AG09309 (cell line): ENCODE measurements at regions not wholly inside any gene's neighbourhood (a gene's known extent, or its start where the extent isn't known, plus 50 kb on each side); places are given as distances from the start of the nearest gene placed in this dataset.
"Not testable (repeated sequence)": the region's sequence is repeated elsewhere in the genome, so short reads cannot be mapped to it uniquely, and the experiment has no call there.

Experiments used
- DNase-seq: peaks from one replicate; pipeline ENCODE4 v3.0.0-alpha.2; 2010; ENCODE audit warnings: low read depth
- H3K4me3 ChIP-seq: 2 replicates; pipeline ENCODE4 v1.5.1; 2011; ENCODE audit warnings: mild to moderate bottlenecking, low read depth, low read length, moderate library complexity; ENCODE audit not compliant: control insufficient read depth
- CTCF ChIP-seq: IDR thresholded peaks from 2 replicates; pipeline ENCODE4 v1.5.1; 2011; ENCODE audit warnings: mild to moderate bottlenecking, low read depth, low read length, inconsistent platforms; ENCODE audit not compliant: insufficient read depth, control insufficient read depth; ENCODE audit errors: missing control alignments

GRCh38 chr16:52316241-52316640 is 230.7 kb downstream of the TOX3 start:
- TF ChIP-seq CTCF = no peak
- DNase-seq = no peak
- no peak overlapping the region for H3K4me3 ChIP-seq

GRCh38 chr16:52312716-52313115 is 234.2 kb downstream of the TOX3 start:
- TF ChIP-seq CTCF = no peak
- no peak overlapping the region for H3K4me3 ChIP-seq
- no peak for DNase-seq

GRCh38 chr16:52309446-52310416 is 237.2 kb downstream of the TOX3 start:
- no peak overlapping the region for H3K4me3 ChIP-seq
- DNase-seq = no peak
- no peak for TF ChIP-seq CTCF

- H3K4me3 ChIP-seq = no peak overlapping the region
- DNase-seq = no peak
- no peak for TF ChIP-seq CTCF
These were observed 238.9 kb downstream of the TOX3 start for GRCh38 chr16:52308051-52308450.

- no peak for TF ChIP-seq CTCF
- DNase-seq = no peak
- no peak overlapping the region for H3K4me3 ChIP-seq
These were observed 245.9 kb downstream of the TOX3 start for GRCh38 chr16:52301026-52301425.

- DNase-seq = no peak
- TF ChIP-seq CTCF = no peak
- no peak overlapping the region for H3K4me3 ChIP-seq
These were observed 248.2 kb downstream of the TOX3 start for GRCh38 chr16:52298769-52299168.

- not testable (repeated sequence) for DNase-seq, H3K4me3 ChIP-seq
These were observed 250.1 kb downstream of the TOX3 start for GRCh38 chr16:52296706-52297315.
